PC-9 (cell line): ENCODE measurements at regions not wholly inside any gene's neighbourhood (a gene's known extent, or its start where the extent isn't known, plus 50 kb on each side); places are given as distances from the start of the nearest gene placed in this dataset.

Source experiments
- BruUV-seq: library from RNA; stranded (reverse); fragments of 400-500 nt; replicated peaks from 2 replicates; lab custom pipeline; 2021; lab: Mats Ljungman, UMichigan
- CTCF ChIA-PET: fragments of 300-600 bp; sonication (Branson Sonifier 250); formaldehyde crosslinking; loops from one replicate; lab custom pipeline; 2022; ENCODE audit warnings: antibody characterized with exemption; lab: Charles Lee
- POLR2A ChIA-PET: fragments of 300-600 bp; sonication (Branson Sonifier 250); formaldehyde crosslinking; loops from one replicate; lab custom pipeline; 2022; ENCODE audit warnings: antibody characterized with exemption; ENCODE audit not compliant: unreplicated experiment; lab: Charles Lee
- DNase-seq, 2 experiments: peaks; one replicate each; pipeline versions ENCODE4 v3.0.0 to v3.0.0-alpha.2; 2015 to 2022; ENCODE audit warnings: mixed read lengths in 1 of 2
- H2AFZ ChIP-seq: fragments of 200-600 bp; sonication (generic); 2 replicates; pipeline ENCODE4 v1.8.1; 2017; ENCODE audit warnings: antibody characterized with exemption
- H3F3A ChIP-seq: fragments of 200-600 bp; sonication (generic); 2 replicates; pipeline ENCODE4 v1.8.1; 2017; ENCODE audit warnings: antibody characterized with exemption, mild to moderate bottlenecking, low read depth; ENCODE audit not compliant: insufficient read depth
- H3K27ac ChIP-seq: fragments of 200-600 bp; sonication (generic); 2 replicates; pipeline ENCODE4 v1.6.1; 2016; ENCODE audit warnings: mixed run types
- H3K27me3 ChIP-seq: fragments of 200-600 bp; sonication (generic); 2 replicates; pipeline ENCODE4 v1.6.1; 2016; ENCODE audit warnings: low read depth, mixed run types; ENCODE audit not compliant: insufficient read depth
- H3K36me3 ChIP-seq: fragments of 200-600 bp; sonication (generic); 2 replicates; pipeline ENCODE4 v1.6.1; 2016; ENCODE audit warnings: low read depth, mixed run types
- H3K4me1 ChIP-seq: fragments of 200-600 bp; sonication (generic); replicated peaks from 2 replicates; pipeline ENCODE4 v1.6.1; 2016; ENCODE audit warnings: mixed run types; ENCODE audit not compliant: insufficient read depth
- H3K4me2 ChIP-seq: fragments of 200-600 bp; sonication (generic); 2 replicates; pipeline ENCODE4 v1.6.1; 2017; ENCODE audit warnings: mixed run types
- H3K4me3 ChIP-seq: fragments of 200-600 bp; sonication (generic); 2 replicates; pipeline ENCODE4 v1.6.1; 2016; ENCODE audit warnings: mixed run types
- H3K79me2 ChIP-seq: fragments of 200-600 bp; sonication (generic); 2 replicates; pipeline ENCODE4 v1.6.1; 2017; ENCODE audit warnings: low read depth, mixed run types
- H3K9me2 ChIP-seq: fragments of 200-600 bp; sonication (generic); 2 replicates; pipeline ENCODE4 v1.8.1; 2017; ENCODE audit warnings: mild to moderate bottlenecking; ENCODE audit not compliant: insufficient read depth
- H3K9me3 ChIP-seq: fragments of 200-600 bp; sonication (generic); 2 replicates; pipeline ENCODE4 v1.8.1; 2016; ENCODE audit warnings: low read depth; ENCODE audit not compliant: insufficient read depth
- H4K20me1 ChIP-seq: fragments of 200-600 bp; sonication (generic); 2 replicates; pipeline ENCODE4 v1.8.1; 2017; ENCODE audit not compliant: insufficient read depth
- EZH2 ChIP-seq: fragments of 200-600 bp; sonication (generic); IDR thresholded peaks from 2 replicates; pipeline ENCODE4 v1.8.0; 2017; ENCODE audit warnings: antibody characterized with exemption, low read depth
- intact Hi-C: fragments of 100-400 bp; cut with micrococcal nuclease; formaldehyde crosslinking; loops from one replicate; pipeline ENCODE4 v1.10.0; 2022; ENCODE audit not compliant: unreplicated experiment
- TF ChIP-seq, protein P1 (sequence below): fragments of 200-600 bp; sonication (generic); conservative IDR thresholded peaks from 2 replicates; pipeline ENCODE4 v1.6.1; 2017; ENCODE audit warnings: mixed run types, antibody characterized with exemption, mild to moderate bottlenecking, moderate library complexity

- Histone ChIP-seq H3K27me3 (no peaks in the 10 kb centered on the region), H2AFZ (peak overlapping the region; percentile 70; the same call in 1 of the 2 replicates), H3K36me3 (no peaks in the 10 kb centered on the region), H3K4me1 (peaks cover 32% of the 10 kb centered on the region), H3K79me2 (no peaks in the 10 kb centered on the region), H3K27ac (peak overlapping the region; percentile 90), H3K4me2 (peak overlapping the region; percentile 52), H3K4me3 (no peak overlapping the region), H3K9me2 (no peaks in the 10 kb centered on the region), H4K20me1 (no peaks in the 10 kb centered on the region), H3F3A (peaks cover 24% of the 10 kb centered on the region), H3K9me3 (peaks cover 4% of the 10 kb centered on the region; the same call in 1 of the 2 replicates)
- ChIA-PET CTCF (interaction anchor here (0.5 to 0.6 kb wide), 2 partner anchors 30 to 706 kb away, joined by 5 to 7 read pairs; no protein-coding TSS in a partner anchor), POLR2A (interaction anchor here (0.7 kb wide), 2 partner anchors 11 to 188 kb away, joined by 4 to 7 read pairs; no protein-coding TSS in a partner anchor)
- no TSS peak for BruUV-seq
- TF ChIP-seq EZH2 = no peak
- TF ChIP-seq, protein P1, sequence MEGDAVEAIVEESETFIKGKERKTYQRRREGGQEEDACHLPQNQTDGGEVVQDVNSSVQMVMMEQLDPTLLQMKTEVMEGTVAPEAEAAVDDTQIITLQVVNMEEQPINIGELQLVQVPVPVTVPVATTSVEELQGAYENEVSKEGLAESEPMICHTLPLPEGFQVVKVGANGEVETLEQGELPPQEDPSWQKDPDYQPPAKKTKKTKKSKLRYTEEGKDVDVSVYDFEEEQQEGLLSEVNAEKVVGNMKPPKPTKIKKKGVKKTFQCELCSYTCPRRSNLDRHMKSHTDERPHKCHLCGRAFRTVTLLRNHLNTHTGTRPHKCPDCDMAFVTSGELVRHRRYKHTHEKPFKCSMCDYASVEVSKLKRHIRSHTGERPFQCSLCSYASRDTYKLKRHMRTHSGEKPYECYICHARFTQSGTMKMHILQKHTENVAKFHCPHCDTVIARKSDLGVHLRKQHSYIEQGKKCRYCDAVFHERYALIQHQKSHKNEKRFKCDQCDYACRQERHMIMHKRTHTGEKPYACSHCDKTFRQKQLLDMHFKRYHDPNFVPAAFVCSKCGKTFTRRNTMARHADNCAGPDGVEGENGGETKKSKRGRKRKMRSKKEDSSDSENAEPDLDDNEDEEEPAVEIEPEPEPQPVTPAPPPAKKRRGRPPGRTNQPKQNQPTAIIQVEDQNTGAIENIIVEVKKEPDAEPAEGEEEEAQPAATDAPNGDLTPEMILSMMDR = no peak
- DNase-seq = no peak
- intact Hi-C loops = loop anchor here (5.0 to 10.0 kb wide), 3 partner anchors 930 to 1715 kb away; no protein-coding TSS in a partner anchor
These were observed 145.3 kb upstream of the SPRED2 start for GRCh38 chr2:65577654-65578053.

GRCh38 chr2:65576861-65577601 is 144.6 kb upstream of the SPRED2 start:
- peak; percentile 53 to 98 for DNase-seq
- H3K27me3 ChIP-seq = no peaks in the 10 kb centered on the region
- H3K4me1 ChIP-seq = peaks cover 32% of the 10 kb centered on the region
- ChIA-PET POLR2A (interaction anchor here (0.6 to 0.7 kb wide), 3 partner anchors 10 to 513 kb away, joined by 3 to 7 read pairs (median 4); no protein-coding TSS in a partner anchor), CTCF (interaction anchor here (0.6 kb wide), 1 partner anchor 705 kb away, joined by 5 read pairs; no protein-coding TSS in a partner anchor)
- intact Hi-C loops = loop anchor here (5.0 to 10.0 kb wide), 3 partner anchors 930 to 1715 kb away; no protein-coding TSS in a partner anchor
- peaks cover 24% of the 10 kb centered on the region for H3F3A ChIP-seq
- H4K20me1 ChIP-seq = no peaks in the 10 kb centered on the region
- no peaks in the 10 kb centered on the region for H3K9me2 ChIP-seq
- no TSS peak for BruUV-seq
- TF ChIP-seq EZH2 = no peak
- TF ChIP-seq, protein P1 = no peak
- H2AFZ ChIP-seq = peak overlapping the region; percentile 70
- H3K4me3 ChIP-seq = peak overlapping the region; percentile 21; the same call in 1 of the 2 replicates
- peak overlapping the region; percentile 90 for H3K27ac ChIP-seq
- H3K79me2 ChIP-seq = no peaks in the 10 kb centered on the region
- H3K9me3 ChIP-seq = peaks cover 4% of the 10 kb centered on the region; the same call in 1 of the 2 replicates
- no peaks in the 10 kb centered on the region for H3K36me3 ChIP-seq
- peak overlapping the region; percentile 65 for H3K4me2 ChIP-seq

- CTCF ChIA-PET = interaction anchor here (0.6 to 0.7 kb wide), 2 partner anchors 22 to 758 kb away, joined by 4 to 8 read pairs; no protein-coding TSS in a partner anchor
- peak overlapping the region; percentile 65 for H3K4me2 ChIP-seq
- H3K9me3 ChIP-seq = peaks cover 4% of the 10 kb centered on the region; the same call in 1 of the 2 replicates
- TF ChIP-seq EZH2 = no peak
- TF ChIP-seq, protein P1 = no peak
- intact Hi-C loops = loop anchor here (5.0 to 10.0 kb wide), 3 partner anchors 929 to 1716 kb away; no protein-coding TSS in a partner anchor
- DNase-seq = no peak
- BruUV-seq = no TSS peak
- no peaks in the 10 kb centered on the region for H3K9me2 ChIP-seq
- H2AFZ ChIP-seq = no peak overlapping the region; the same call in 1 of the 2 replicates
- H3K4me1 ChIP-seq = peaks cover 32% of the 10 kb centered on the region
- H4K20me1 ChIP-seq = no peaks in the 10 kb centered on the region
- no peaks in the 10 kb centered on the region for H3K79me2 ChIP-seq
- H3K27me3 ChIP-seq = no peaks in the 10 kb centered on the region
- H3K4me3 ChIP-seq = no peak overlapping the region
- POLR2A ChIA-PET = no interaction called here
- H3K36me3 ChIP-seq = no peaks in the 10 kb centered on the region
- peaks cover 19% of the 10 kb centered on the region for H3F3A ChIP-seq
- H3K27ac ChIP-seq = peak overlapping the region; percentile 90
These were observed 143.9 kb upstream of the SPRED2 start for GRCh38 chr2:65576278-65576677.
